HepG2 (cell line): ENCODE measurements at regions not wholly inside any gene's neighbourhood (a gene's known extent, or its start where the extent isn't known, plus 50 kb on each side); places are given as distances from the start of the nearest gene placed in this dataset.

Experiments used
- ATAC-seq: fragments of 200-7000 bp; cut with Tn5 transposase; 3 replicates; pipeline ENCODE4 v1.9.1; 2020; ENCODE audit warnings: mild to moderate bottlenecking, moderate library complexity
- BruUV-seq: library from RNA; stranded (reverse); fragments of 400-500 nt; replicated peaks from 2 replicates; lab custom pipeline; 2021; lab: Mats Ljungman, UMichigan
- CTCF ChIA-PET: fragments of 300-600 bp; formaldehyde crosslinking; extraction: SDS; loops from one replicate; lab custom pipeline; 2021; ENCODE audit warnings: low total read pairs, inconsistent platforms, low intra/inter-chr PET ratio; lab: Yijun Ruan, JAX
- POLR2A ChIA-PET: fragments of 350-600 bp; sonication (Branson Sonifier 250); formaldehyde crosslinking; loops from one replicate; lab custom pipeline; 2020; ENCODE audit warnings: antibody characterized with exemption, inconsistent platforms; lab: Yijun Ruan, JAX
- DNase-seq: peaks from one replicate; pipeline ENCODE4 v3.0.0-alpha.2; 2015; ENCODE audit warnings: low spot score
- FAIRE-seq: peaks from 3 replicates; lab custom pipeline; 2011; peaks lifted over from hg19 to GRCh38; lab: Jason Lieb, UNC
- H2AFZ ChIP-seq: one replicate; pipeline ENCODE4 v1.6.1; 2011; ENCODE audit warnings: low read length, inconsistent platforms
- H3K27ac ChIP-seq: fragments of 300-600 bp; 3 replicates; pipeline ENCODE4 v1.8.0; 2011; ENCODE audit warnings: mixed run types, mild to moderate bottlenecking, mixed read lengths, low read length, inconsistent platforms; ENCODE audit not compliant: insufficient read depth; ENCODE audit errors: extremely low read length
- H3K27me3 ChIP-seq, 2 experiments: fragments of 200-600 bp in 1 of 2; 2 replicates in 1 of 2; 3 replicates in 1 of 2; pipeline versions ENCODE4 v1.6.0 to v1.8.0; 2011; ENCODE audit warnings: low read length in 2 of 2, mild to moderate bottlenecking in 2 of 2, moderate library complexity in 2 of 2, inconsistent platforms in 1 of 2; ENCODE audit not compliant: insufficient read depth in 2 of 2, control insufficient read depth in 1 of 2
- H3K36me3 ChIP-seq, 2 experiments: fragments of 200-600 bp in 1 of 2; replicated peaks in 1 of 2; 2 replicates in 1 of 2; 3 replicates in 1 of 2; pipeline versions ENCODE4 v1.5.1 to v1.8.0; 2011; ENCODE audit warnings: low read length in 2 of 2, inconsistent platforms in 1 of 2; ENCODE audit not compliant: insufficient read depth in 2 of 2, control insufficient read depth in 1 of 2
- H3K4me1 ChIP-seq: 2 replicates; pipeline ENCODE4 v1.5.1; 2012; ENCODE audit warnings: low read length, inconsistent platforms; ENCODE audit not compliant: insufficient read depth
- H3K4me2 ChIP-seq: 2 replicates; pipeline ENCODE4 v1.6.0; 2011; ENCODE audit warnings: low read depth, low read length, inconsistent platforms
- H3K4me3 ChIP-seq, 3 experiments: fragments of 200-600 bp in 1 of 3; sonication (generic), shearing (Covaris generic) in 1 of 3; replicated peaks in 1 of 3; 2 replicates each; pipeline ENCODE4 v1.5.1; 2011 to 2016; ENCODE audit warnings: low read length in 3 of 3, inconsistent platforms in 2 of 3, low read depth in 2 of 3, mild to moderate bottlenecking in 2 of 3, control low read depth in 1 of 3, mixed read lengths in 1 of 3; ENCODE audit not compliant: insufficient read depth in 1 of 3
- H3K79me2 ChIP-seq: one replicate; pipeline ENCODE4 v1.6.1; 2011; ENCODE audit warnings: low read length, inconsistent platforms; ENCODE audit not compliant: insufficient read depth
- H3K9ac ChIP-seq: 2 replicates; pipeline ENCODE4 v1.6.0; 2011; ENCODE audit warnings: mild to moderate bottlenecking, low read depth, low read length, inconsistent platforms; ENCODE audit not compliant: insufficient read depth
- H3K9me3 ChIP-seq: 2 replicates; pipeline ENCODE4 v1.5.1; 2012; ENCODE audit warnings: mild to moderate bottlenecking, low read length
- H4K20me1 ChIP-seq: 2 replicates; pipeline ENCODE4 v1.6.0; 2011; ENCODE audit warnings: inconsistent platforms, mild to moderate bottlenecking, low read length, moderate library complexity; ENCODE audit not compliant: insufficient read depth
- ARID2 ChIP-seq: sonication (generic); formaldehyde crosslinking; IDR thresholded peaks from 2 replicates; pipeline ENCODE4 v1.8.1; 2022; ENCODE audit warnings: mild to moderate bottlenecking, missing genetic modification reagents, borderline replicate concordance
- KMT2B ChIP-seq: IDR thresholded peaks from 2 replicates; pipeline ENCODE4 v1.6.1; 2016; ENCODE audit warnings: missing genetic modification reagents, missing compliant biosample characterization
- MIXL1 ChIP-seq: IDR thresholded peaks from 2 replicates; pipeline ENCODE4 v1.6.1; 2016
- POLR2AphosphoS5 ChIP-seq: IDR thresholded peaks from 2 replicates; pipeline ENCODE4 v1.6.1; 2012; ENCODE audit warnings: low read depth, low read length
- XBP1 ChIP-seq: sonication (generic); formaldehyde crosslinking; IDR thresholded peaks from 2 replicates; pipeline ENCODE4 v1.5.0; 2020; ENCODE audit warnings: missing genetic modification reagents
- ZNF142 ChIP-seq: sonication (generic); formaldehyde crosslinking; IDR thresholded peaks from 2 replicates; pipeline ENCODE4 v1.4.0; 2020; ENCODE audit warnings: missing genetic modification reagents
- ZNF160 ChIP-seq: sonication (generic); formaldehyde crosslinking; IDR thresholded peaks from 2 replicates; pipeline ENCODE4 v1.8.0; 2022; ENCODE audit warnings: mild to moderate bottlenecking, inconsistent platforms, missing genetic modification reagents
- ZNF546 ChIP-seq: sonication (generic); formaldehyde crosslinking; conservative IDR thresholded peaks from 2 replicates; pipeline ENCODE4 v1.8.1; 2023; ENCODE audit warnings: mild to moderate bottlenecking, missing genetic modification reagents
- ZNF547 ChIP-seq: sonication (generic); formaldehyde crosslinking; IDR thresholded peaks from 2 replicates; pipeline ENCODE4 v1.5.1; 2020; ENCODE audit warnings: mild to moderate bottlenecking, missing genetic modification reagents
- ZSCAN30 ChIP-seq: sonication (generic); formaldehyde crosslinking; IDR thresholded peaks from 2 replicates; pipeline ENCODE4 v1.5.0; 2020; ENCODE audit warnings: mild to moderate bottlenecking, missing genetic modification reagents
- WGBS: methylation state at CpG from one replicate; pipeline ENCODE4 v1.1.6; 2017; ENCODE audit warnings: low lambda C conversion rate; 5-methylcytosine and 5-hydroxymethylcytosine counted together
- in situ Hi-C: cut with HindIII; loops from 2 replicates; pipeline ENCODE4 v1.10.0; 2017; ENCODE audit warnings: low pct_unique_long_range_greater_than_20kb; ENCODE audit not compliant: extremely low pct_ligation_motif_present
- intact Hi-C: fragments of 100-400 bp; cut with micrococcal nuclease; formaldehyde crosslinking; loops from one replicate; pipeline ENCODE4 v1.10.0; 2022; ENCODE audit not compliant: unreplicated experiment
- TF ChIP-seq, protein P1 (sequence below): sonication (generic); formaldehyde crosslinking; IDR thresholded peaks from 2 replicates; pipeline ENCODE4 v1.5.1; 2020; ENCODE audit warnings: mild to moderate bottlenecking, missing genetic modification reagents, borderline replicate concordance
- TF ChIP-seq, protein P2 (sequence below): IDR thresholded peaks from 2 replicates; pipeline ENCODE4 v1.6.1; 2016; ENCODE audit warnings: low read depth, control low read depth

GRCh38 chr13:55155046-55155445, 1985.7 kb upstream of the PRR20A start:
- FAIRE-seq = no peak
- H3K27ac ChIP-seq = no peak overlapping the region
- ChIA-PET CTCF (no interaction called here), POLR2A (no interaction called here)
- H4K20me1 ChIP-seq = no peaks in the 10 kb centered on the region
- ATAC-seq = no peak
- H3K4me1 ChIP-seq = no peaks in the 10 kb centered on the region
- WGBS = 72% methylated on average over 1 of the region's 1 CpG
- no peak overlapping the region for H3K4me3 ChIP-seq
- no peak overlapping the region for H3K4me2 ChIP-seq
- in situ Hi-C loops (no loop called here), intact Hi-C loops (no loop called here)
- no peak for TF ChIP-seq ZNF546 (CRISPR knock-in tag)
- TF ChIP-seq, protein P1, sequence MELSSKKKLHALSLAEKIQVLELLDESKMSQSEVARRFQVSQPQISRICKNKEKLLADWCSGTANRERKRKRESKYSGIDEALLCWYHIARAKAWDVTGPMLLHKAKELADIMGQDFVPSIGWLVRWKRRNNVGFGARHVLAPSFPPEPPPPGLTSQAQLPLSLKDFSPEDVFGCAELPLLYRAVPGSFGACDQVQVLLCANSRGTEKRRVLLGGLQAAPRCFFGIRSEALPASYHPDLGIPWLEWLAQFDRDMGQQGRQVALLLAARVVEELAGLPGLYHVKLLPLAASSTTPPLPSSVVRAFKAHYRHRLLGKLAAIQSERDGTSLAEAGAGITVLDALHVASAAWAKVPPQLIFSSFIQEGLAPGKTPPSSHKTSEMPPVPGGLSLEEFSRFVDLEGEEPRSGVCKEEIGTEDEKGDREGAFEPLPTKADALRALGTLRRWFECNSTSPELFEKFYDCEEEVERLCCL (CRISPR knock-in tag) = no peak
- no peak for TF ChIP-seq KMT2B (CRISPR knock-in tag)
- no peak for TF ChIP-seq MIXL1 (CRISPR knock-in tag)
- no peak for TF ChIP-seq ZNF142 (CRISPR knock-in tag)
- no peak for TF ChIP-seq POLR2AphosphoS5
- no peak for TF ChIP-seq ARID2 (CRISPR knock-in tag)
- no peak for TF ChIP-seq ZNF547 (CRISPR knock-in tag)
- TF ChIP-seq, protein P2, sequence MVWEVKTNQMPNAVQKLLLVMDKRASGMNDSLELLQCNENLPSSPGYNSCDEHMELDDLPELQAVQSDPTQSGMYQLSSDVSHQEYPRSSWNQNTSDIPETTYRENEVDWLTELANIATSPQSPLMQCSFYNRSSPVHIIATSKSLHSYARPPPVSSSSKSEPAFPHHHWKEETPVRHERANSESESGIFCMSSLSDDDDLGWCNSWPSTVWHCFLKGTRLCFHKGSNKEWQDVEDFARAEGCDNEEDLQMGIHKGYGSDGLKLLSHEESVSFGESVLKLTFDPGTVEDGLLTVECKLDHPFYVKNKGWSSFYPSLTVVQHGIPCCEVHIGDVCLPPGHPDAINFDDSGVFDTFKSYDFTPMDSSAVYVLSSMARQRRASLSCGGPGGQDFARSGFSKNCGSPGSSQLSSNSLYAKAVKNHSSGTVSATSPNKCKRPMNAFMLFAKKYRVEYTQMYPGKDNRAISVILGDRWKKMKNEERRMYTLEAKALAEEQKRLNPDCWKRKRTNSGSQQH = no peak
- no peak for TF ChIP-seq ZSCAN30 (CRISPR knock-in tag)
- TF ChIP-seq ZNF160 (CRISPR knock-in tag) = no peak
- TF ChIP-seq XBP1 (CRISPR knock-in tag) = no peak
- H3K9ac ChIP-seq = no peak overlapping the region
- H3K79me2 ChIP-seq = no peaks in the 10 kb centered on the region
- no peaks in the 10 kb centered on the region for H3K36me3 ChIP-seq
- H3K27me3 ChIP-seq = no peaks in the 10 kb centered on the region
- DNase-seq = no peak
- H3K9me3 ChIP-seq = peaks cover 77% of the 10 kb centered on the region
- BruUV-seq = no TSS peak
- no peak overlapping the region for H2AFZ ChIP-seq
